ENCODE measurements at regions not wholly inside any gene's neighbourhood (a gene's known extent, or its start where the extent isn't known, plus 50 kb on each side); places are given as distances from the start of the nearest gene placed in this dataset.

DNA sequence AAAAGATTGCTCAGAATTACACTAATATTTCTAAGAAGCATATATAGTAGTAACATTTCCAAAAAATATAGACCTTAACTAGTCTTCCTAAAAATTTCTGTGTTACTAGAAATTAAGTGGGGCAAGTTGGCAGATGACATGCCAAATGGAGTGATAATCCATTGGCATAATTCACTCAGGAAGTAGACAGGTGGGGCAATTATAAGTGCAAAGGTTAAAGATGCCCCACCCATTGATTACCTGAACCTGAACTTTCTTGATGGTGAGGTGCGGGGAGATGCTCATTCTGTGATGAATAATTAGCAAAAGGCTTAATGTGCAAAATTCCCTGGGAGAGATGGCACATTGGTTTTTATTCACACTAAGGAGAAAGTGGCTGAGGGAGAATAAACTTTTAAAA is 145.8 kb upstream of the RASGEF1B start:
- WGBS, 2 experiments (ENCODE audit: insufficient coverage in 2 of 2), result no CpG with 5 or more reads among the region's 1 CpG
- Histone ChIP-seq H3K4me1 (ENCODE audit: control insufficient read depth, insufficient read depth, low read length, poor library complexity, severe bottlenecking) (no peaks in the 10 kb centered on the region), H3K27ac (ENCODE audit: low read depth, low read length, severe bottlenecking) (no peak overlapping the region), H3K9me3 (ENCODE audit: control insufficient read depth, low read length) (no peaks in the 10 kb centered on the region), H3K36me3 (ENCODE audit: control insufficient read depth, insufficient read depth, low read length) (no peaks in the 10 kb centered on the region), H3K4me3 (ENCODE audit: extremely low read depth, insufficient read depth, low read length, poor library complexity, severe bottlenecking) (no peak overlapping the region)

DNA sequence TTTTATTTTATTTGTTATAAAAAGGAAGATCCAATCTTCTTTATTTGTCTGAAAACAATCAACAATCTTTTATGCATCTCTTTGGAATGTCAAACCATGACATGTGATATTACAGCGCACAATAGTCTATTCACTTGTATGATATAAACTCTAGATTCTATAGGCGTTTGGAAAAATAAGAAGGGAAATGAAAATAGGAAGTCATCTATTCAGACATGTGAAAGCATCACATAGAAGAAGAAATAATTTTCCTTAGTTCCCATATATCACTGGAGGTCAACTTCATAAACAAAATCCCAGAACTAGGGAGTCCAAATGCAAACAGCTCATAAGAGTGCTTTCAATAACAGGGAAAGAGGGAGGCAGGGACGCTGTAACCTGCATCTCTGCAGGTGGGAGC is 139.5 kb upstream of the RASGEF1B start:
- Histone ChIP-seq H3K36me3 (ENCODE audit: control insufficient read depth, insufficient read depth, low read length) (no peaks in the 10 kb centered on the region), H3K27ac (ENCODE audit: low read depth, low read length, severe bottlenecking) (no peak overlapping the region), H3K9me3 (ENCODE audit: control insufficient read depth, low read length) (no peaks in the 10 kb centered on the region), H3K4me3 (ENCODE audit: extremely low read depth, insufficient read depth, low read length, poor library complexity, severe bottlenecking) (no peak overlapping the region), H3K4me1 (ENCODE audit: control insufficient read depth, insufficient read depth, low read length, poor library complexity, severe bottlenecking) (peaks cover 9% of the 10 kb centered on the region)
- no CpG with 5 or more reads among the region's 3 CpGs for WGBS, 2 experiments (ENCODE audit: insufficient coverage in 2 of 2)

DNA sequence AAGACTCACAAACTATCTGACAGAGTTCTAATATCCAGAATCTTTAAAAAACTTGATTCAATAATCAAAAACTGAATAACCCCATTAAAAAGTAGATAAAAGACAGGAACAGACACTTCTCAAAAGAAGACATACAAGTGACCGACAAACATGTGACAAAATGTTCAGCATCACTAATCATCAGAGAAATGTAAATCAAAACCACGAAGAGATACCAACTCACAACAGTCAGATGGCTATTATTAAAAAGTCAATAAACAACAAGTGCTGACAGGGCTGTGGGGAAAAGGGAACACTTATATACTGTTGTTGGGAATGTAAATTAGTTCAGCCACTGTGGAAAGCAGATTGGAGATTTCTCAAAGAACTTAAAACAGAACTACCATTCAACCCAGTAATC is 138.1 kb upstream of the RASGEF1B start:
- H3K27ac ChIP-seq (ENCODE audit: low read depth, low read length, severe bottlenecking), result no peak overlapping the region
- no peak overlapping the region for H3K4me3 ChIP-seq (ENCODE audit: extremely low read depth, insufficient read depth, low read length, poor library complexity, severe bottlenecking)
- no peaks in the 10 kb centered on the region for H3K36me3 ChIP-seq (ENCODE audit: control insufficient read depth, insufficient read depth, low read length)
- 100% methylated on average over 1 of the region's 2 CpGs; no CpG with 5 or more reads in 1 of the 2 experiments for WGBS, 2 experiments (ENCODE audit: insufficient coverage in 2 of 2)
- H3K9me3 ChIP-seq (ENCODE audit: control insufficient read depth, low read length), result no peaks in the 10 kb centered on the region
- H3K4me1 ChIP-seq (ENCODE audit: control insufficient read depth, insufficient read depth, low read length, poor library complexity, severe bottlenecking), result peaks cover 13% of the 10 kb centered on the region

DNA sequence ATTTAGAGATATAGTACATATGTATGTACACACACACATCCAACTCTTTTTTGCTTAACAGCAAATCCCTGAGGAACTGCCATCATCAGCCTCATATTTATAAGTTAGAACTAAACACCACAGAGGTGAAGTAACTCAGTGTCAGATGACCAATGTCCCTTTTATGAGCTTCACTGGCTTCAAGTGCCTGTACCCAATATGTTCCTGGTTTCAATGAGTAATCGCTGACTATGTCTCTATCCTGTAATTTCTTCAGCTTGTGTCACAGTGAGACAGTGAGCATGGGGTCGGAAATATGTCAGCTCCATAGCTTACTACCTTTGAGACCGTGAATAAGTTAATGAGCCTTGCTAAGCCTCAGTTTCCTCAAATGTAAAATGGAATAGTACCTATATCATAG is 136.2 kb upstream of the RASGEF1B start:
- peaks cover 13% of the 10 kb centered on the region for H3K4me1 ChIP-seq (ENCODE audit: control insufficient read depth, insufficient read depth, low read length, poor library complexity, severe bottlenecking)
- no peaks in the 10 kb centered on the region for H3K36me3 ChIP-seq (ENCODE audit: control insufficient read depth, insufficient read depth, low read length)
- no peaks in the 10 kb centered on the region for H3K9me3 ChIP-seq (ENCODE audit: control insufficient read depth, low read length)
- 69 to 89% methylated on average over 1 to 3 of the region's 3 CpGs for WGBS, 2 experiments (ENCODE audit: insufficient coverage in 2 of 2)
- H3K4me3 ChIP-seq (ENCODE audit: extremely low read depth, insufficient read depth, low read length, poor library complexity, severe bottlenecking), result no peak overlapping the region
- H3K27ac ChIP-seq (ENCODE audit: low read depth, low read length, severe bottlenecking), result no peak overlapping the region

DNA sequence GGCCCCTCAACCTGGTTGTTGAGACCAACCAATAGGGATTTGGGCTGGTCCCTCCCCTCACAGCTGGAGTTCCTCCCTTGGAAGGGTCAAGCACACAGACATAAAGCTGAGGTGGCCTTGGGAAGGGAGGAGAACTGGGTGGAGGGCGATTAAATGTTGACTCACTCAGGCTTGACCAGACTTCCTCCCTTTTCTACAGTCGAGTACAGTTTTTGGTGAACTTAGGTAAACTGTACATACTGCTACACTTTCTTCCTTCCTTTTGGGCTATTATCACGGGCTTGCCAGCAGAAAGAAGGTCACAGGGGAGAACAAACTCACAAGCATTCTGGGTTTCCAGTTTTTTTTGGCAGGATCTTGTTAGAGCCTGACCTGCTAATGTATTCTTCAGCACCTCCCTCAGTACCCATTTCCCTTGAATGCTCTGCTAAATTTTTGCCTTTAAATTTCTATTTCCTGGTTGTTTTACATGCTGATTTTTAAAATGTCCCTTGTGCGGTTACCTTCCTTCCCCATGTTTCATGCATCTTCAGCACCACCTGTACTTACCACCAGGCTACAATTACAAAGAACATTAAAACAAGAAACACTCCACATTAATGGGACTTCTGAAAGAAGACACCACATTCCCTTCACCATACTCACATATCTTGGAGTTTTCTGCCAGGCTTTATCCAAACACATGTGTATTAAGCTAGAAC is 135.2 kb upstream of the RASGEF1B start:
- Histone ChIP-seq H3K27ac (ENCODE audit: low read depth, low read length, severe bottlenecking) (peak overlapping the region; percentile 43), H3K36me3 (ENCODE audit: control insufficient read depth, insufficient read depth, low read length) (no peaks in the 10 kb centered on the region), H3K4me1 (ENCODE audit: control insufficient read depth, insufficient read depth, low read length, poor library complexity, severe bottlenecking) (peaks cover 13% of the 10 kb centered on the region), H3K4me3 (ENCODE audit: extremely low read depth, insufficient read depth, low read length, poor library complexity, severe bottlenecking) (no peak overlapping the region), H3K9me3 (ENCODE audit: control insufficient read depth, low read length) (no peaks in the 10 kb centered on the region)
- WGBS, 2 experiments (ENCODE audit: insufficient coverage in 2 of 2), result 50 to 66% methylated on average over 2 to 3 of the region's 4 CpGs

DNA sequence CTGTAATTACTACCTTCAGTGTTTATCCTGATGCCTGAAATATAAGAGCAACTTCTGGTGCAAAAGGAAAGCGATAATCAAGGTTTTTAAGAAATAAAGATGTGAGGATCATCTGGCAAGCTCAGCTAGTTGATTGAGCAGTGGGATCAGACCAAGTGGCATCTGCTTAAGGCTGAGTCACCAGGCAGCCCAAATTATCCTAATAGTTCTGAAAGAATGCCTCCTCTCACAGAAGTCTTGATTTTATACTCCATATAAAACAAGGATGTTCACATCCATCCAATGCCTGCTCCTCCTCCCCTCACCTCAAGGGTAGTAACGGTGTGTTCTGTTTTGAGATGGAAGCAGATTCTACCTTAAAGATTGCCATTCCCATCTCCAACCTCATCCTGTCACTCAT is 134.5 kb upstream of the RASGEF1B start:
- Histone ChIP-seq H3K27ac (ENCODE audit: low read depth, low read length, severe bottlenecking) (peak overlapping the region; percentile 59), H3K4me1 (ENCODE audit: control insufficient read depth, insufficient read depth, low read length, poor library complexity, severe bottlenecking) (peaks cover 16% of the 10 kb centered on the region), H3K9me3 (ENCODE audit: control insufficient read depth, low read length) (no peaks in the 10 kb centered on the region), H3K4me3 (ENCODE audit: extremely low read depth, insufficient read depth, low read length, poor library complexity, severe bottlenecking) (no peak overlapping the region), H3K36me3 (ENCODE audit: control insufficient read depth, insufficient read depth, low read length) (no peaks in the 10 kb centered on the region)
- 100% methylated on average over 2 of the region's 2 CpGs; no CpG with 5 or more reads in 1 of the 2 experiments for WGBS, 2 experiments (ENCODE audit: insufficient coverage in 2 of 2)

DNA sequence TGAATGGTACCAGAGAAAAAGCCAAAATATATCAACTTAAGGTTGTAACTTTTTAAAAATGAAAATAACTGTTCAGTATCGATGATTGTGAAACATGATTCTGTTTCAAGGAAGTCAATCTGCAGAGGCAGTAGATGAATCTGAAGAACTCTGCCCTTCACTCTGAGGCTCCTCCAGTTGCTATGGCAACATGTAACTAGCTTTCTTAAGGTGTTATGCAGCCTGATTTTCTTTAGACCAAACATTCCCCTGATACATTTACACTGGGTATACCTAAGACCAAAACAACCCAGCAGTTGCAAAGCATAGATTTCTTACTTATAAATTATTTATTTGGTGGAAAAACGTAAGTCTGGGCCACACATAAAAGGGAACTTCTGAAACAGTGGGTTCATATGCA is 133.6 kb upstream of the RASGEF1B start:
- Histone ChIP-seq H3K36me3 (ENCODE audit: control insufficient read depth, insufficient read depth, low read length) (no peaks in the 10 kb centered on the region), H3K4me1 (ENCODE audit: control insufficient read depth, insufficient read depth, low read length, poor library complexity, severe bottlenecking) (peaks cover 23% of the 10 kb centered on the region), H3K4me3 (ENCODE audit: extremely low read depth, insufficient read depth, low read length, poor library complexity, severe bottlenecking) (no peak overlapping the region), H3K27ac (ENCODE audit: low read depth, low read length, severe bottlenecking) (no peak overlapping the region), H3K9me3 (ENCODE audit: control insufficient read depth, low read length) (no peaks in the 10 kb centered on the region)
- WGBS, 2 experiments (ENCODE audit: insufficient coverage in 2 of 2), result 89 to 100% methylated on average over 1 of the region's 2 CpGs

DNA sequence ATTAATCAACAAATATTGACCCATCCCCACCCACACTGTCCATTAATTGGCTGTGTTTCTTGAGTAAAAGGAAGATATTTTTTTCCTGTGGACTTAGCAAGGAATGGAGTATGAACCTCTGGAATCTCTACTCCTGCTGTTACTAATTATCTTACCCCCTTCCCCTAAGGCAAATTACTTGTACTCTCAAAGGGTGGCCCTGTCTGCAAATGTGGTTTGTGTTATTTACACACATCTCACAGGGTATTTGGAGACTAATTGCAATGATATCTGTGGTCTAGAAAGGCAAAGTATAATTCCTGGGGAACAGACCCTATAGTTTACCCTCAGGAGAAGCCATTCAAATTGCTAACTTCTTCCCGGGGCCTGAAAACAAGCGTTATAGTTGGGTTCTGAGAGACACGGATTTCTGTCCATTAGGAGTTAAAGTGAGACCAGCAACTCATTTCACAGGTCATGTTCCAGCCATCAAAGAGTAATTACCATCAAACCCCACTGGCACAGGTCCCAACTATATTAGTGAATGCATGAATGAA is 133.0 kb upstream of the RASGEF1B start:
- H3K4me1 ChIP-seq (ENCODE audit: control insufficient read depth, insufficient read depth, low read length, poor library complexity, severe bottlenecking), result peaks cover 28% of the 10 kb centered on the region
- H3K27ac ChIP-seq (ENCODE audit: low read depth, low read length, severe bottlenecking), result no peak overlapping the region
- 71 to 92% methylated on average over 3 of the region's 3 CpGs for WGBS, 2 experiments (ENCODE audit: insufficient coverage in 2 of 2)
- no peak overlapping the region for H3K4me3 ChIP-seq (ENCODE audit: extremely low read depth, insufficient read depth, low read length, poor library complexity, severe bottlenecking)
- H3K36me3 ChIP-seq (ENCODE audit: control insufficient read depth, insufficient read depth, low read length), result no peaks in the 10 kb centered on the region
- no peaks in the 10 kb centered on the region for H3K9me3 ChIP-seq (ENCODE audit: control insufficient read depth, low read length)

DNA sequence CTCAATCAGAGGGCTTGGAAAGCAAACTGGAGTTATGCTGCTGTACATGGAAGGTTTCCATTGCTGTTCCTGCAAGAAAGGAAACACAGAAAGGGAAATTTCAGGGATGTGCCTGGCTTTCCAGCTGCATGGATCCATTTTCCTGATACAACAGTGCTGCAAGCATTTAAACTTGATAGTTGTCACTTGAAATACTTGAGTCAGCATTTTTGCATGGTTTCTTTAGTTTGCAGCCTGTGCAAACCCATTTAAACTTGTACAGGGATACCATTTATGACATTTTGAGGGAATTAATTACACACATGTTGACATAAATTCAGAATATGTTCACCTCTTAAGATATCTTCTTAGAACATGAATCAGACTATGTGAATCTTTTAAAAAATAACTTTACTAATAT is 131.1 kb upstream of the RASGEF1B start:
- H3K9me3 ChIP-seq (ENCODE audit: control insufficient read depth, low read length), result peaks cover 7% of the 10 kb centered on the region
- peaks cover 28% of the 10 kb centered on the region for H3K4me1 ChIP-seq (ENCODE audit: control insufficient read depth, insufficient read depth, low read length, poor library complexity, severe bottlenecking)
- no peaks in the 10 kb centered on the region for H3K36me3 ChIP-seq (ENCODE audit: control insufficient read depth, insufficient read depth, low read length)
- no peak overlapping the region for H3K27ac ChIP-seq (ENCODE audit: low read depth, low read length, severe bottlenecking)
- no peak overlapping the region for H3K4me3 ChIP-seq (ENCODE audit: extremely low read depth, insufficient read depth, low read length, poor library complexity, severe bottlenecking)

DNA sequence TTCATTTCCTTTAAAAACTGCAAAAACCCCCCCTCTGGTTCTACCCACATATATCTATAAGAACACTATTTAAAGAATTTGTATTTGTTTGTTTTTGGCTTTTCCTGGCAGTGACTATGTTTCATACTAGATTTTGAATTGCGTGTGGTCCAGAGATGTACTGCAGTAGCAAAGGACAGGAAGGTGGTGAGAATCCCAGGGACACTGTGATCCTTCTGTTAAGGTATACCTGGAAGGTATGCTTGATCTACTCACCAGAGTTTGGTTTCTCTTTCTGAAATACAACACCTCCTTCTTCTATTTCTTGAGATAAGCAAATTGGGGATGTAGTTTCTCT is 129.6 kb upstream of the RASGEF1B start:
- H3K4me3 ChIP-seq (ENCODE audit: extremely low read depth, insufficient read depth, low read length, poor library complexity, severe bottlenecking), result no peak overlapping the region
- H3K4me1 ChIP-seq (ENCODE audit: control insufficient read depth, insufficient read depth, low read length, poor library complexity, severe bottlenecking), result peaks cover 20% of the 10 kb centered on the region
- no peaks in the 10 kb centered on the region for H3K36me3 ChIP-seq (ENCODE audit: control insufficient read depth, insufficient read depth, low read length)
- peak overlapping the region; percentile 86 for H3K27ac ChIP-seq (ENCODE audit: low read depth, low read length, severe bottlenecking)
- WGBS, 2 experiments (ENCODE audit: insufficient coverage in 2 of 2), result no CpG with 5 or more reads among the region's 1 CpG
- peaks cover 12% of the 10 kb centered on the region for H3K9me3 ChIP-seq (ENCODE audit: control insufficient read depth, low read length)

DNA sequence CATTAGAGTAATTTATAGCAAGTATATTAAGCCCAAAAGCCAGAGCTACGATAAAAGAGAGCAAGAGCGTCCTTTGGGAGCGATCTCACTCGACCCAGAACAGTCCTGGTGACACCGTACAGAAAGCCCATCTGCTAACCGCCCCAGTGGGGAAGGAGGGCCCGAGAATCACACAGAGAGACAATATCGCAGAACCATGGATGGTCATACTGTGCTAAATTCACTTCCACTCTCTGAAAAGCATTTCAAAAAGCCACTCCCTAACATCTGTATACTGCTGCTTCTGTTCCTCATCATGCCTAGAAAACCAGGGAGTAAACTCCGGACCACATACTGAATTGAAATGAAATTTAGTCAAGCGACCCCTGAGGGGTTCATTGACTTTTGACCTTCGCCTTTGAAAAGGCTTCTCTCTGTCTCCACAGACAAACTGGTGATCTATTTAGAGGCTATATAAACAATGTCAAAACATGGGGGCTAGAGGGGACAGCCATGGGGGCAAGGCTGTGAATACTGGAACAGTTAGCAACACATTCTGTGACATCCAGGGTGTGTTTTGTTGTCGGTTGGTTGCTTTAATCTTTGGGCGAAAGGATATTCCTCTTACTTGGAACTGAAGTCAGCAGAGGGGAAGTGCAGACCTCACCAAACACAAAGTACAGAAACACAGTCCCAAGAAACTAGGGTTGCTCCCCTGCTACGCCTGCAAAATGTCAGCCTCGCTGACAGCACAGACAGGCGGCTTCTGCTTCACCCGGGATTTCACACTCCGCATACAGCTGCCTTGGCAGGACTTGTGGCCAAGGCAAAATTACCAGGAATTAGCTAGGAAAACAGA is 129.0 kb upstream of the RASGEF1B start:
- Histone ChIP-seq H3K9me3 (ENCODE audit: control insufficient read depth, low read length) (peaks cover 12% of the 10 kb centered on the region), H3K36me3 (ENCODE audit: control insufficient read depth, insufficient read depth, low read length) (no peaks in the 10 kb centered on the region), H3K4me1 (ENCODE audit: control insufficient read depth, insufficient read depth, low read length, poor library complexity, severe bottlenecking) (peaks cover 21% of the 10 kb centered on the region), H3K4me3 (ENCODE audit: extremely low read depth, insufficient read depth, low read length, poor library complexity, severe bottlenecking) (no peak overlapping the region), H3K27ac (ENCODE audit: low read depth, low read length, severe bottlenecking) (peak overlapping the region; percentile 86)
- WGBS, 2 experiments (ENCODE audit: insufficient coverage in 2 of 2), result 73% methylated on average over 15 to 16 of the region's 18 CpGs
